KG1 (cell line): ENCODE measurements at regions not wholly inside any gene's neighbourhood (a gene's known extent, or its start where the extent isn't known, plus 50 kb on each side); places are given as distances from the start of the nearest gene placed in this dataset.

ENCODE experiments used
- DNase-seq: peaks from one replicate; lab custom pipeline; 2025; lab: John Stamatoyannopoulos, UW

- no peak for DNase-seq
Observed at GRCh38 chrX:51798701-51799100, 55.5 kb downstream of the GSPT2 start.

GRCh38 chrX:51802917-51803688, 59.9 kb downstream of the GSPT2 start:
- peak; percentile 1 for DNase-seq

GRCh38 chrX:51803833-51804232, 60.6 kb downstream of the GSPT2 start:
- DNase-seq = no peak

- no peak for DNase-seq
Observed at GRCh38 chrX:51804741-51805140, 61.5 kb downstream of the GSPT2 start.

GRCh38 chrX:51813886-51814460, 70.7 kb downstream of the GSPT2 start:
- DNase-seq = no peak

- no peak for DNase-seq
Observed at GRCh38 chrX:51824061-51824460, 69.4 kb upstream of the MAGED1 start.

- no peak for DNase-seq
Observed at GRCh38 chrX:51825436-51825835, 68.0 kb upstream of the MAGED1 start.

- no peak for DNase-seq
Observed at GRCh38 chrX:51834076-51834475, 59.3 kb upstream of the MAGED1 start.

GRCh38 chrX:51836823-51837222, 56.6 kb upstream of the MAGED1 start:
- no peak for DNase-seq

- no peak for DNase-seq
Observed at GRCh38 chrX:51837451-51837850, 56.0 kb upstream of the MAGED1 start.

- DNase-seq = no peak
Observed at GRCh38 chrX:51837921-51838320, 55.5 kb upstream of the MAGED1 start.
